ENCODE measurements at regions not wholly inside any gene's neighbourhood (a gene's known extent, or its start where the extent isn't known, plus 50 kb on each side); places are given as distances from the start of the nearest gene placed in this dataset.

- H3K4me2 ChIP-seq (ENCODE audit: control insufficient read depth, insufficient read depth): no peak overlapping the region
- CTCF ChIA-PET: no interaction called here
- H4K20me1 ChIP-seq (ENCODE audit: control insufficient read depth, insufficient read depth): no peaks in the 10 kb centered on the region
- H3K36me3 ChIP-seq (ENCODE audit: control insufficient read depth in 2 of 2, insufficient read depth in 2 of 2, low read length in 1 of 2): no peaks in the 10 kb centered on the region
- SMC1A ChIA-PET (ENCODE audit: uncharacterized antibody, unreplicated experiment): interaction anchor here (1.1 to 1.3 kb wide), 2 partner anchors 18 to 54 kb away, joined by 3 to 5 read pairs; no protein-coding TSS in a partner anchor
- H3K9me3 ChIP-seq (replicated peaks; ENCODE audit: control insufficient read depth, insufficient read depth, low read length): no peaks in the 10 kb centered on the region
- POLR2A ChIA-PET: no interaction called here
- no TSS peak for BruUV-seq (replicated peaks)
- H3K27me3 ChIP-seq (replicated peaks in 1 of 2; ENCODE audit: control insufficient read depth in 2 of 2, insufficient read depth in 2 of 2, low read length in 1 of 2): no peaks in the 10 kb centered on the region
- in situ Hi-C loops (cut with MboI): no loop called here
- 9% methylated on average over 1 of the region's 1 CpG for WGBS (ENCODE audit: insufficient coverage, insufficient replicate concordance, low lambda C conversion rate, missing lambda C conversion rate)
- H3K79me2 ChIP-seq (ENCODE audit: control insufficient read depth, insufficient read depth, low read length): no peaks in the 10 kb centered on the region
- no peak overlapping the region for H2AFZ ChIP-seq (ENCODE audit: control insufficient read depth, low read depth, low read length)
- H3K4me3 ChIP-seq: no peak overlapping the region
- FAIRE-seq (no peak), DNase-seq (ENCODE audit: low read depth, low spot score) (no peak), ATAC-seq (no peak)
- RAD21 ChIA-PET (ENCODE audit: unreplicated experiment): no interaction called here
- no peak for TF ChIP-seq ELK1 (IDR thresholded peaks at IDR 0.05; ENCODE audit: low read depth, low read length)
- no peak for TF ChIP-seq CHD1 (IDR thresholded peaks at IDR 0.05; ENCODE audit: low read depth, low read length)
- no peak for TF ChIP-seq BRCA1 (IDR thresholded peaks at IDR 0.05; ENCODE audit: low read depth, low read length)
- no peak for TF ChIP-seq EED (IDR thresholded peaks at IDR 0.05; ENCODE audit: low read depth)
- no peak for TF ChIP-seq PRDM15 (CRISPR knock-in tag; IDR thresholded peaks at IDR 0.05)
- no peak for TF ChIP-seq POLR2A (IDR thresholded peaks at IDR 0.05; ENCODE audit: low read depth, low read length)
- no peak for TF ChIP-seq SIN3A (IDR thresholded peaks at IDR 0.05; ENCODE audit: low read depth, low read length)
- no peak overlapping the region for H3K27ac ChIP-seq (ENCODE audit: control insufficient read depth, insufficient read depth)
- no peak overlapping the region for H3K9ac ChIP-seq (ENCODE audit: control insufficient read depth, insufficient read depth, low read length)
- no peaks in the 10 kb centered on the region for H3K4me1 ChIP-seq (ENCODE audit: control insufficient read depth, insufficient read depth, low read length)
- intact Hi-C loops (cut with micrococcal nuclease; ENCODE audit: unreplicated experiment): no loop called here
Measured at GRCh38 chr1:55939866-55940265, 639.5 kb downstream of the PLPP3 start.
